Mucosa of descending colon (tissue), 3 donors: ENCODE measurements at regions not wholly inside any gene's neighbourhood (a gene's known extent, or its start where the extent isn't known, plus 50 kb on each side); places are given as distances from the start of the nearest gene placed in this dataset.
A peak's percentile ranks its signal among the peaks of the same experiment; 100 is the strongest.

Experiments used
- ATAC-seq: fragments of 200-7000 bp; cut with Tn5 transposase; one replicate; pipeline ENCODE4 v1.9.1; 2020; ENCODE audit warnings: mild to moderate bottlenecking, moderate library complexity
- DNase-seq, 3 donors: peaks; one replicate each; pipeline ENCODE4 v3.0.0-alpha.2; 2020
- H3K36me3 ChIP-seq: fragments of 200-600 bp; one replicate; pipeline ENCODE4 v1.8.0; 2021; ENCODE audit warnings: low read depth, mild to moderate bottlenecking
- H3K4me1 ChIP-seq: fragments of 200-600 bp; one replicate; pipeline ENCODE4 v1.8.0; 2021; ENCODE audit warnings: low read depth, mild to moderate bottlenecking
- H3K4me3 ChIP-seq: fragments of 200-600 bp; one replicate; pipeline ENCODE4 v1.8.0; 2021; ENCODE audit warnings: mild to moderate bottlenecking
- H3K9me3 ChIP-seq: fragments of 200-600 bp; one replicate; pipeline ENCODE4 v1.8.0; 2021; ENCODE audit warnings: mild to moderate bottlenecking
- CTCF ChIP-seq: fragments of 200-600 bp; IDR thresholded peaks from one replicate; pipeline ENCODE4 v1.8.0; 2022; ENCODE audit warnings: antibody characterized with exemption, mild to moderate bottlenecking
- intact Hi-C, 2 donors: fragments of 100-400 bp; cut with DNase I in 1 of 2; cut with micrococcal nuclease in 1 of 2; formaldehyde crosslinking; loops; one replicate each; pipeline versions ENCODE4 v1.11.0 to v1.11.1; 2022; cut with DNase I, micrococcal nuclease
- donor health status: DM: no; HTN: no; CAD: no; lungs with moderate emphysema.
- donor health status: DM: no; HTN: no; CAD: no.
- donor health status: DM: no; HTN: yes; CAD: no.

GRCh38 chrX:130523460-130524394 lies 121.9 kb downstream of the RBMX2 start:
- intact Hi-C loops = no loop called here
- Histone ChIP-seq H3K36me3 (no peaks in the 10 kb centered on the region), H3K4me1 (no peaks in the 10 kb centered on the region), H3K4me3 (no peak overlapping the region), H3K9me3 (no peaks in the 10 kb centered on the region)
- TF ChIP-seq CTCF = no peak
- ATAC-seq (peak; percentile 30), DNase-seq (peak in 2 of 3 donors; percentile 22 to 27)

GRCh38 chrX:130524476-130525194 lies 122.8 kb downstream of the RBMX2 start:
- Histone ChIP-seq H3K9me3 (no peaks in the 10 kb centered on the region), H3K4me3 (no peak overlapping the region), H3K4me1 (no peaks in the 10 kb centered on the region), H3K36me3 (no peaks in the 10 kb centered on the region)
- DNase-seq (no peak), ATAC-seq (no peak)
- TF ChIP-seq CTCF = no peak
- intact Hi-C loops = no loop called here

GRCh38 chrX:130529531-130529930 lies 127.7 kb downstream of the RBMX2 start:
- ATAC-seq (no peak), DNase-seq (no peak)
- Histone ChIP-seq H3K36me3 (no peaks in the 10 kb centered on the region), H3K4me1 (no peaks in the 10 kb centered on the region), H3K9me3 (no peaks in the 10 kb centered on the region), H3K4me3 (no peak overlapping the region)
- intact Hi-C loops = no loop called here
- no peak for TF ChIP-seq CTCF

- Histone ChIP-seq H3K9me3 (no peaks in the 10 kb centered on the region), H3K36me3 (no peaks in the 10 kb centered on the region), H3K4me1 (no peaks in the 10 kb centered on the region), H3K4me3 (no peak overlapping the region)
- ATAC-seq (no peak), DNase-seq (no peak)
- no peak for TF ChIP-seq CTCF
- intact Hi-C loops = no loop called here
Measured at GRCh38 chrX:130531066-130531465, 129.3 kb downstream of the RBMX2 start.

- DNase-seq = peak in 2 of 3 donors; percentile 32 to 41
- Histone ChIP-seq H3K4me1 (no peaks in the 10 kb centered on the region), H3K9me3 (no peaks in the 10 kb centered on the region), H3K4me3 (no peak overlapping the region), H3K36me3 (no peaks in the 10 kb centered on the region)
- peak; percentile 51 for ATAC-seq
- TF ChIP-seq CTCF = peak; percentile 41
- intact Hi-C loops = loop anchor here (5.0 kb wide), 1 partner anchor 377 kb away; no protein-coding TSS in a partner anchor
Measured at GRCh38 chrX:130539721-130540321, 138.0 kb downstream of the RBMX2 start.
